ENCODE measurements at regions not wholly inside any gene's neighbourhood (a gene's known extent, or its start where the extent isn't known, plus 50 kb on each side); places are given as distances from the start of the nearest gene placed in this dataset.

DNA sequence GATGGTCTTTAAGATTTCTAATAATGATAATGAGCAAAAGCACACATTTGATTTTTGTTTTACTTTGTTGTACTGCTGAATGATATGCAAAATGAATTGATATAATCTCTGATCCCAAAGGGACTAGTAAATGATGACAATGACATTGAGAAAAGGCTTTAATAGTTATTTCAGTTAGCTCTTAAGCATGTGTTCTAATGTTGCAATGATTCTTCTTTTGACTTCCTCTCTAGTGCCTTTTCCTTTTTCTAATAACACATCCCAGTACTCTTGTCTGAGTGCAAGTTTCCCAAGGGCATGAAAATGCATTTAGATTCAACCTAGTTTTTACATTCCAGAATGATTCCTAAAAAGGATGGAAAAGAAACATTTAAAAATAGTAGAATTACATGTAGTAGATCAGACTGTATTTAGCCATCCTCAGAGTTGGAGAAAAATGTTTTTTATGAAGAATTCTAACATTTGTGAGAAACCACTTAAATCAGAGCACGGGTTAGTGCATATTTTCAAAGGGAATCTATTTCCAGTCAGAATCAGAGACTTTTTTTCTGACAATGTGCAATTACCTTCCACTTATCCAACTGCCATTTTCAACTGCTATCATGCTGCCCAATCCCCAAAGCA lies 508.8 kb downstream of the C4orf33 start:
- Histone ChIP-seq H4K20me1 (ENCODE audit: insufficient read depth) (no peaks in the 10 kb centered on the region), H2AFZ (ENCODE audit: low read depth) (no peak overlapping the region), H3K4me2 (no peak overlapping the region), H3K4me1 (ENCODE audit: low read depth, poor library complexity, severe bottlenecking) (no peaks in the 10 kb centered on the region), H3K27me3 (ENCODE audit: insufficient read depth, low read depth) (no peaks in the 10 kb centered on the region), H3K4me3 (IDR thresholded peaks at IDR 0.05; ENCODE audit: insufficient read depth, low read depth, low read length) (no peak overlapping the region), H3K36me3 (ENCODE audit: insufficient read depth) (no peaks in the 10 kb centered on the region), H3K27ac (no peak overlapping the region), H3K79me2 (ENCODE audit: insufficient read depth, low read depth) (no peaks in the 10 kb centered on the region), H3K9ac (no peak overlapping the region)
- no peak for TF ChIP-seq CTCF (conservative IDR thresholded peaks at IDR 0.05; ENCODE audit: low read depth, low read length)

DNA sequence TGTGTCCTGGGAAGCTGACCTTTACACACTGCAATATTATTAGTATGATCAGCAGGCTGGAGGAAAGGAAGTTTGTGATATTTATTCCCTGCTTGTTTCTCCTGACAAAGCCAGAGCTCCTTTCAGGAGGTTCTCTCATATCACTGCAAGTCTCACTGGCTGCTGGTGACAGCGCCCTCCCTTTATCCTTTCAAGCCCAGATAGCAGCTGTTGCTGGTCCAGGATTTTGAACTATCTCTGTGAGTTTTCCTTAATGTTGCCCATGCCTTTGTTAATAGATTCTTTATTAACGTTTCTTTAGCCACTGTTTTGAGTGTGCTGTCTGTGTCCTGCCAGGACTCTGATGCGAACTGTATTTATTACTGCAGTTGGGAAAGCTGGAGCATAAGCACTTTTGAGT lies 518.7 kb downstream of the C4orf33 start:
- no peak overlapping the region for H3K27ac ChIP-seq
- H3K9ac ChIP-seq = no peak overlapping the region
- no peak for TF ChIP-seq CTCF (conservative IDR thresholded peaks at IDR 0.05; ENCODE audit: low read depth, low read length)
- no peak overlapping the region for H2AFZ ChIP-seq (ENCODE audit: low read depth)
- no peak overlapping the region for H3K4me2 ChIP-seq
- H3K27me3 ChIP-seq (ENCODE audit: insufficient read depth, low read depth) = no peaks in the 10 kb centered on the region
- H3K79me2 ChIP-seq (ENCODE audit: insufficient read depth, low read depth) = no peaks in the 10 kb centered on the region
- no peak overlapping the region for H3K4me3 ChIP-seq (IDR thresholded peaks at IDR 0.05; ENCODE audit: insufficient read depth, low read depth, low read length)
- no peaks in the 10 kb centered on the region for H3K36me3 ChIP-seq (ENCODE audit: insufficient read depth)
- H4K20me1 ChIP-seq (ENCODE audit: insufficient read depth) = no peaks in the 10 kb centered on the region
- no peaks in the 10 kb centered on the region for H3K4me1 ChIP-seq (ENCODE audit: low read depth, poor library complexity, severe bottlenecking)

GRCh38 chr4:129622566-129622965 lies 526.6 kb downstream of the C4orf33 start:
- H2AFZ ChIP-seq (ENCODE audit: low read depth) = peak overlapping the region; percentile 19; the same call in 1 of the 2 replicates

DNA sequence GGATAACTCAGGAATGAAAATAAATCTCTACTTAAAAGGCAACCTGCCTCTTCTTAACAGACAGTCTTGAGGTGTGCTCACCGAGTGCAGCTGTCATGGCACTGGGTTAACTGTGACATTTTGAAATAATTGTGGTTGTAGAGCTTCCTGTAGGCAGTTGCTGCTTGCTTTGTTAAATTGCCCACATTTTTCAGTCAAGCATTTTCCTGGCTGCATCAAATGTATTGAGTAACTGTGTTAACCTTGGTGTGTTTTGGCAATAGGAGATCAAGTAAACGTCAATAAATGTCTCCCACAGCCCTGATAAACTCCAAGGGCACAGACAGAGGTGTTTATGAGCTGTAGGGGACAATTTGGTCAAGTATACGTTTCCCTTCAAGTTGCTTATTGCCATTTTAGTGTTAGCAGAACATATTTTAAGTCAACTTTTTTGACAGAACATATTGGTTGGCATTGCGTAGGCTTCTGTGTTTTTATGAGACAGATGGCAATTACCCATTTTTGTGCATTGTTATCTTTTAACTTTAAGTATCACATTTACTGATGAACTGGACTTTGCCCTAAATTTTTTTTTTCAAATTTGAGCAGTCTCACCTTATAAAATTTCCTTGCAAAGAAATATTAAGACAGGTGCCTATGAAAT lies 527.4 kb downstream of the C4orf33 start:
- Histone ChIP-seq H3K27ac (peak overlapping the region; percentile 89), H3K4me1 (ENCODE audit: low read depth, poor library complexity, severe bottlenecking) (peaks cover 34% of the 10 kb centered on the region), H3K36me3 (ENCODE audit: insufficient read depth) (no peaks in the 10 kb centered on the region), H3K9ac (peak overlapping the region; percentile 36), H3K79me2 (ENCODE audit: insufficient read depth, low read depth) (no peaks in the 10 kb centered on the region), H3K4me3 (IDR thresholded peaks at IDR 0.05; ENCODE audit: insufficient read depth, low read depth, low read length) (no peak overlapping the region), H2AFZ (ENCODE audit: low read depth) (peak overlapping the region; percentile 79; the same call in 1 of the 2 replicates), H3K4me2 (peak overlapping the region; percentile 91), H3K27me3 (ENCODE audit: insufficient read depth, low read depth) (no peaks in the 10 kb centered on the region), H4K20me1 (ENCODE audit: insufficient read depth) (no peaks in the 10 kb centered on the region)
- TF ChIP-seq CTCF (conservative IDR thresholded peaks at IDR 0.05; ENCODE audit: low read depth, low read length) = no peak

More at GRCh38 chr4:129622566-129622965, 526.6 kb downstream of the C4orf33 start:
- H3K4me2 ChIP-seq = peak overlapping the region; percentile 91
- no peaks in the 10 kb centered on the region for H3K27me3 ChIP-seq (ENCODE audit: insufficient read depth, low read depth)
- peak overlapping the region; percentile 89 for H3K27ac ChIP-seq
- no peaks in the 10 kb centered on the region for H3K79me2 ChIP-seq (ENCODE audit: insufficient read depth, low read depth)
- no peaks in the 10 kb centered on the region for H4K20me1 ChIP-seq (ENCODE audit: insufficient read depth)
- H3K4me3 ChIP-seq (IDR thresholded peaks at IDR 0.05; ENCODE audit: insufficient read depth, low read depth, low read length) = no peak overlapping the region
- H3K9ac ChIP-seq = peak overlapping the region; percentile 36; the same call in 1 of the 2 replicates
- H3K36me3 ChIP-seq (ENCODE audit: insufficient read depth) = no peaks in the 10 kb centered on the region
- TF ChIP-seq CTCF (conservative IDR thresholded peaks at IDR 0.05; ENCODE audit: low read depth, low read length) = no peak
- H3K4me1 ChIP-seq (ENCODE audit: low read depth, poor library complexity, severe bottlenecking) = peaks cover 34% of the 10 kb centered on the region

Data from KMS-11 (cell line).